Cardiac septum (tissue), 1 donor: ENCODE measurements at regions not wholly inside any gene's neighbourhood (a gene's known extent, or its start where the extent isn't known, plus 50 kb on each side); places are given as distances from the start of the nearest gene placed in this dataset.

Experiments used
- DNase-seq: peaks from one replicate; pipeline ENCODE4 v3.0.0-alpha.2; 2020; ENCODE audit warnings: low spot score
- intact Hi-C: fragments of 100-400 bp; cut with DNase I; formaldehyde crosslinking; loops from one replicate; pipeline ENCODE4 v1.14.0; 2022
- donor health status: DM: no; HTN: no; CAD: no.

DNA sequence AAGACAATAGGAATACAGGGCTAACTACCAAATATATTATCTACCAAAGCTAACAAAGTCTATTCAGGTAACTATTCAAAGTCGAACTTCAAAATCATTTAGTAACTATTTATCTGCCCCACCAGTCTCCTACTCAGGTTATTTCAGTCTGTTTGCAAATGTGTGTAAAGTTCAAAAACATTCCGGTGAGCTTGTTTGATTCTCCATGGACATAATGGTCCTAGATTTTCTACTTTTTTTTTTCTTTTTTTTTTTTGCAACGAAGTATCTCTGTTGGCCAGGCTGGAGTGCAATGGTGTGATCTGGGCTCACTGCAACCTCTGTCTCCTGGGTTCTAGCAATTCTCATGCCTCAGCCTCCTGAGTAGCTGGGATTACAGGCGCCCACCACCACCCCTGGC, 236.0 kb upstream of the FOXQ1 start:
- no peak for DNase-seq
- intact Hi-C loops: no loop called here

DNA sequence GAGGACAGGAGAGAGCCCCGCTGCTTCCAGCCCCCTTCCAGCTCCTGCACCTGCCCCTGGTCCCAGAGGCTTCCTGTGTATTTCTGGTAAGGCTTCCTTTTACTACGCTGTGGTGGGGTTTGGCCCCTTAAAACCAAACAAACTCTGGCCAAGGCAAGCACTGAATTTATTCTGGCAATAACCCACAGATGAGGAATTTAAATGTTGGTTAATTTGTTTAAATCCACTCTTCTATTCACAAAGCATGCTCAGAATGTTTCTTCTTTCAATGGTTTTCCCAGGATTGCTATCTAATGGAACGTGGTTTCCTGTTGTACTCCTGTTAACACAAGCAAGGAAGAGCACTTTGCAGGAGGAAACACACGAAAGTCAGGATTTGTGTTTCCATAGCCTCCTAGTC, 236.5 kb upstream of the FOXQ1 start:
- DNase-seq: no peak
- intact Hi-C loops: no loop called here

- intact Hi-C loops: no loop called here
- DNase-seq: no peak
These were observed 241.8 kb upstream of the FOXQ1 start for GRCh38 chr6:1070085-1070521.

DNA sequence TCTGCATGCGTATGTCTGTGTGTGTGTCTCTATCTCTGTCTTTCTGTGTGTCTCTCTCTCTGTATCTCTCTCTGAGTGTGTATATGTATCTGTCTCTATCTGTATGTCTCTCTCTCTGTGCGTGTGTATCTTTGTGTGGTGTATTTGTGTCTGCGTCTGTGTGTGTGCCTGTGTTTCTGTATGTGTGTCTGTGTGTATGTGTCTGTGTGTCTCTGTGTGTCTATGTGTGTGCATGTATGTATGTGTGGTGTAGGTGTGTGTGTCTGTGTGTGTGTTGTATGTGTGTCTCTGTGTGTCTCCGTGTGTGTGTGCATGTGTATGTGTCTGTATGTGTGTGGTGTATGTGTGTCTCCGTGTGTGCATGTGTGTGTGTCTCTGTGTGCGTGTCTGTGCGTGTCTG, 243.0 kb upstream of the FOXQ1 start:
- DNase-seq: no peak
- intact Hi-C loops: no loop called here

DNA sequence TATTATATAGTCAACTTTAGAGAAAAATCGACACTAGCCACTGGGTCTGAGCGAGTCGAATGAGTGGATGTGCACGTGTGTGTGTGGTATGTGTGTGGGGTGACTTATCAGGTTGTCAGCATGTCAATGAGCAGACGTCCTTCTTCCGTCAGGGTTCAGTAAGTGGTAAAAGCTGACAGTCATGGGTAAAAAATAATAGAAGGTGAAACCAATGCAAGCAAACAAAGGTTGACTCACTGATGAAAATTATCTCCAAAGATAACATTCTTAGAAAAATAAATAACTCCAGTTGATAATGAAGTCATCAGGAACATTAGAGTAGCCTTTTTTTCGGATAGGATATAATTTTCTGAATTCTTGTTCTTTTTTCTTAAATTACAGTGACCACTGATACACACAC, 243.8 kb upstream of the FOXQ1 start:
- intact Hi-C loops: no loop called here
- DNase-seq: no peak

- DNase-seq: no peak
- intact Hi-C loops: no loop called here
These were observed 244.6 kb upstream of the FOXQ1 start for GRCh38 chr6:1067346-1067745.

GRCh38 chr6:1066449-1067090, 245.3 kb upstream of the FOXQ1 start:
- DNase-seq: no peak
- intact Hi-C loops: no loop called here

DNA sequence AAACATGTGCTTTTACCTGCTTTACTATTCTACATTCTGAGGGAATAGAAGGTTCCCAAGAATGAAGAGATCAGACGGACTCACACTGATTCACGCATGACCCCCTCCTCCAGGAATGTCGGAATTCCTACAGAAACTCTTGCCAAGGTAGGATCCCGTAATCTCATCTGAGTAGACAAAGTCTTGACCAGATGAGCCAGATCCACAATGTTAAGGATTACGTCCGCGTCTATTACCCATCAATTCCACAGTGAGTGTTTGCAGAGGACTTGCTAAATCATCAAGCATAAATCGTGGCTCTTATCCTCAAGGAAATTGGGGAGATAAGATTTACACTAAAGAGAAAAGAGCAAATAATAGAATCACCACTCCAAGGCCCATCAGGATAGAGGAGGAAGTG, 245.9 kb upstream of the FOXQ1 start:
- intact Hi-C loops: no loop called here
- DNase-seq: no peak

- intact Hi-C loops: no loop called here
- no peak for DNase-seq
These were observed 248.1 kb upstream of the FOXQ1 start for GRCh38 chr6:1063671-1064355.

GRCh38 chr6:1062786-1063545, 248.9 kb upstream of the FOXQ1 start:
- intact Hi-C loops: no loop called here
- DNase-seq: no peak

DNA sequence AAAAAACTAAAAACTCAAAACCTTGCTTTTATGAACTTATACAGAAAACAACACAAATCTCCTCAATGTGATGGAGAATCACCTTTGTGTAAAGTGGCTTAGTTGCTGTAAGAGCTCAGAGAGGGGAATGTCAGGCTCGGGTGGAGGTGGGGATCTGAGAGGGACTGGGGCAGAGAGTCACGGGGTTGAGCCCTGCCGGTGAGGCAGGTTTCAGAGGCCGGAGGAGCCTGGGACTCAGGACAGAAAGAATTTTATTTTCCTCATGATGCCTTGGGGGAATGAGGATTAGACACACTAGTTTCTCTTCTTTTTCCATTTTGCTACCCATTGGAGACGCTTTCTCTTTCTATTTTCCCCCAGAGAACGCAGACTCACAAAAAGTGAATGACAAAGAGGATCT, 252.3 kb upstream of the FOXQ1 start:
- no peak for DNase-seq
- intact Hi-C loops: no loop called here

DNA sequence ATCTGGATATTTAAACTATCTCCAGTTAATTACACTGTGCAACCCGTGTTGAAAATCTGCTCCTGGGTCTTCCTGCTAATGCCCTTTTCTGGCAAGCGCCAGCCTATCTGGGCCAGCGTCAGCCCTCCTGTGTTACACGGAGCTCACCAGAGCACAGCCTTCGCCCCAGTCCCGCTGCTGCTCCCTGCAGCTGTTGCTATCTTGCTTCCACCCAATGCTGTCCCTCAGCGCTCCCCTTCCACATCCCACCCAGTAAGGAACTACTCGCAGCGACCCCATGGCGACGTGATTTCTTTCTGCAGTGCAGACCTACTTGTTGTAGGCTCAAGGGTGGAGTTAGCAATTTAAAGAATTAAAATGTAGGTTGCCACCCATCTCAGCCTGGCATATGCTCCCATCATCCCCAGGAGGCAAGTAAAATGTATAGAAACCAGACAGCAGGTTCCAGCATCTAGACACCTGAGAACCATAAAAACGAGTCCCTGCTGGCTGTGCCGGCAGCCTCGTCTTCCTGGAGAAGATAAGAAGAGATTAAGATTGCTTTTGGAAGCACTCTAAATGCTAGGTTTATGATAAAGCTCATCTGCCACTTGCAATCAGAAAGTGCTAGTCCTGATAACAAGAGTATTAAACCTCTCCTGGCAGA, 254.3 kb upstream of the FOXQ1 start:
- no peak for DNase-seq
- intact Hi-C loops: no loop called here

- peak; percentile 31 for DNase-seq
- intact Hi-C loops: no loop called here
These were observed 256.6 kb upstream of the FOXQ1 start for GRCh38 chr6:1055015-1055921.

GRCh38 chr6:1054653-1055014, 257.3 kb upstream of the FOXQ1 start:
- peak; percentile 38 for DNase-seq
- intact Hi-C loops: no loop called here

GRCh38 chr6:1053586-1053985, 258.3 kb upstream of the FOXQ1 start:
- DNase-seq: no peak
- intact Hi-C loops: no loop called here

- intact Hi-C loops: no loop called here
- DNase-seq: no peak
These were observed 259.6 kb upstream of the FOXQ1 start for GRCh38 chr6:1052262-1052661.

DNA sequence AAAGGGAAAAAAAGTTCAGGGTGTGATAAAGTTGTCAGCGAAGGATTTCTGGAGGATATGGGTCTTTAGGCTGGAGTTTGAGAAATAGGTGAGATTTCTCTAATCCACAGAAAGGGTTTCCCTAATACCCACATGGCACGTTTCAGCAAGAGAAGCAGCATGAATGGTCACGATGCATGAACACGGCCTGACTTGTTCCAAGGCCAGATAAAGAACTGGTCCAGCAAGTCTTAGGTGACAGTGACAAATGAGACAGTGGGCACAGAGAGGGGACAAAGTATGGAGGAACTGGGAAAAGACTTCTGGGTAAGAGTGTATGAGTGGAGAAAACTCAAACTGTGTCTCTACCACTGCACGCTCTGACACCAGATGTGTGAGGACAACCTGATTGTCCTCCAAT, 262.0 kb upstream of the FOXQ1 start:
- DNase-seq: no peak
- intact Hi-C loops: no loop called here

GRCh38 chr6:1049170-1049569, 262.7 kb upstream of the FOXQ1 start:
- no peak for DNase-seq
- intact Hi-C loops: no loop called here

DNA sequence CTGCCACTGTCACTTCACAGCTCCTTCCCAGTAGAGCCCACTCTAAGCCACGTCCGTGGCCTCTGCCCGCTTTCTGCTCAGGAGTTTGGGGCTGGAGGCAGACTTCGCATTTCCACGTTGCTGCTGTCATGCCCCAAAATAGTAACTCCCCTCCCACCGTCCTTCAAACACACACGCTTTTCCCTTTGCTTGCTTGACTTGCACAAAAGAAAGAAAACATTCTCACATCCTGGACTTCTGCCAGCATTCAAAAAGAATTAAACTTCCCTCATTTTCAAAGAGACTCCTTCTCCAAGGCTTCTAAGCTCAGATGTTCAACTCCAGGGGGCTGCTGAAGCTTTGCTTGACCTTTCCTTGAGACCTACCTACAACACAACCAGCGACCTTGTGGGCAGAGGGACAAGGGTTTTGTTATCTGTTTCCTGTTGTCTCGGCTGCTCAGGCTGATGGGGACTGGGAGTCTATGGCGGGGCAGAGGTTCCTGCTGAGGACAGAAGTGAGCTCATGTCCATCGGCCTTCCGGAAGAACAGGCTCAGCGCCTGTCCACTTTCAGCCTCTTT, 263.8 kb upstream of the FOXQ1 start:
- intact Hi-C loops: no loop called here
- DNase-seq: peak; percentile 61
